SU-DHL-6 (cell line): ENCODE measurements at regions not wholly inside any gene's neighbourhood (a gene's known extent, or its start where the extent isn't known, plus 50 kb on each side); places are given as distances from the start of the nearest gene placed in this dataset.

Experiments used
- H2AFZ ChIP-seq: fragments of 200-600 bp; sonication (generic); 2 replicates; pipeline ENCODE4 v1.6.1; 2014; ENCODE audit warnings: low read depth, mild to moderate bottlenecking, moderate library complexity, mixed read lengths, antibody characterized with exemption, low read length; ENCODE audit not compliant: severe bottlenecking
- H3F3A ChIP-seq: fragments of 200-600 bp; shearing (Covaris generic); 2 replicates; pipeline ENCODE4 v1.6.0; 2016; ENCODE audit warnings: antibody characterized with exemption, mild to moderate bottlenecking; ENCODE audit not compliant: insufficient read depth
- H3K27ac ChIP-seq: fragments of 200-600 bp; sonication (generic); 2 replicates; pipeline ENCODE4 v1.5.1; 2016; ENCODE audit warnings: low read depth, mild to moderate bottlenecking, low read length, moderate library complexity, mixed read lengths
- H3K27me3 ChIP-seq: fragments of 200-600 bp; sonication (generic), shearing (Covaris generic); 2 replicates; pipeline ENCODE4 v1.6.0; 2014; ENCODE audit warnings: mild to moderate bottlenecking, low read length
- H3K36me3 ChIP-seq: fragments of 200-600 bp; sonication (generic); 2 replicates; pipeline ENCODE4 v1.6.1; 2014; ENCODE audit warnings: mild to moderate bottlenecking, low read length, mixed read lengths
- H3K4me2 ChIP-seq: fragments of 300-600, 200-600 bp; shearing (Covaris generic), sonication (generic); 2 replicates; pipeline ENCODE4 v1.6.0; 2014; ENCODE audit warnings: low read length, low read depth, mild to moderate bottlenecking; ENCODE audit not compliant: poor library complexity, severe bottlenecking
- H3K4me3 ChIP-seq: fragments of 200-600 bp; sonication (generic); 2 replicates; pipeline ENCODE4 v1.5.1; 2014; ENCODE audit warnings: antibody characterized with exemption, low read length, mild to moderate bottlenecking, mixed read lengths; ENCODE audit not compliant: insufficient read depth, poor library complexity, severe bottlenecking
- H3K79me2 ChIP-seq: fragments of 200-600 bp; sonication (generic); 2 replicates; pipeline ENCODE4 v1.6.1; 2014; ENCODE audit warnings: mild to moderate bottlenecking, low read length, moderate library complexity; ENCODE audit not compliant: insufficient read depth
- H3K9ac ChIP-seq: fragments of 200-600 bp; sonication (generic); 2 replicates; pipeline ENCODE4 v1.7.0; 2014; ENCODE audit warnings: mild to moderate bottlenecking, low read length
- H3K9me2 ChIP-seq: fragments of 200-600 bp; sonication (generic); replicated peaks from 2 replicates; pipeline ENCODE4 v1.6.1; 2014; ENCODE audit warnings: low read length; ENCODE audit not compliant: insufficient read depth
- H3K9me3 ChIP-seq: fragments of 200-600 bp; sonication (generic); 2 replicates; pipeline ENCODE4 v1.6.1; 2014; ENCODE audit warnings: low read length, mixed read lengths; ENCODE audit not compliant: insufficient read depth
- H4K20me1 ChIP-seq: fragments of 200-600 bp; sonication (generic); 2 replicates; pipeline ENCODE4 v1.6.1; 2014; ENCODE audit warnings: low read depth, mild to moderate bottlenecking, antibody characterized with exemption, low read length, moderate library complexity, mixed read lengths
- EZH2phosphoT487 ChIP-seq: fragments of 200-600 bp; sonication (generic), shearing (Covaris generic); conservative IDR thresholded peaks from 2 replicates; pipeline ENCODE4 v1.6.1; 2018; ENCODE audit warnings: mild to moderate bottlenecking, antibody characterized with exemption, low read length, moderate library complexity, mixed read lengths
- TF ChIP-seq, protein P1 (sequence below): fragments of 200-600 bp; sonication (generic); IDR thresholded peaks from one replicate; pipeline ENCODE4 v1.5.1; 2017; ENCODE audit warnings: antibody characterized with exemption, mild to moderate bottlenecking, low read length, moderate library complexity; ENCODE audit not compliant: insufficient read depth, poor library complexity, severe bottlenecking

DNA sequence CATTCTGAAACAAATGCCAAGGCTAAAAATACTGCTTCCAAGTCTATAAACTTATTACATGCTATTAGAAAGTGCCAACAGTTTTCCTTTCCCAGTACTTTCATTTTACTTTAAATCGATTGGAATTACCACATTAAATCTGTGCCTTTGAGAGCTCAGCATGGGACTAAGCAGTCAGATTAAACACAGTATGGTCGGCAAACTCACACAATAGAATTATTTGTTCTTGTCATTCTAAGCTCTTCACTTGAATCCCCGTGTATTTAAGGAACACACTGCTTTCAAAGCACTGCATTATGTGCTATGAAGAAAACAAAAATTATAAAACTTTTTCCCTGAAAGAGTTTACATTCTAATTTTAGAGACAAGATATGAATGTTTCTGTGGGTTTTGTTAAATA is 444.4 kb upstream of the SLC39A10 start:
- Histone ChIP-seq H4K20me1 (no peaks in the 10 kb centered on the region), H3K9me3 (no peaks in the 10 kb centered on the region), H3K27me3 (no peaks in the 10 kb centered on the region), H3K36me3 (no peaks in the 10 kb centered on the region), H3K79me2 (no peaks in the 10 kb centered on the region), H3K4me2 (no peak overlapping the region), H3K4me3 (no peak overlapping the region), H3F3A (no peaks in the 10 kb centered on the region), H3K27ac (no peak overlapping the region), H3K9me2 (no peaks in the 10 kb centered on the region), H2AFZ (no peak overlapping the region), H3K9ac (no peak overlapping the region)
- TF ChIP-seq, protein P1, sequence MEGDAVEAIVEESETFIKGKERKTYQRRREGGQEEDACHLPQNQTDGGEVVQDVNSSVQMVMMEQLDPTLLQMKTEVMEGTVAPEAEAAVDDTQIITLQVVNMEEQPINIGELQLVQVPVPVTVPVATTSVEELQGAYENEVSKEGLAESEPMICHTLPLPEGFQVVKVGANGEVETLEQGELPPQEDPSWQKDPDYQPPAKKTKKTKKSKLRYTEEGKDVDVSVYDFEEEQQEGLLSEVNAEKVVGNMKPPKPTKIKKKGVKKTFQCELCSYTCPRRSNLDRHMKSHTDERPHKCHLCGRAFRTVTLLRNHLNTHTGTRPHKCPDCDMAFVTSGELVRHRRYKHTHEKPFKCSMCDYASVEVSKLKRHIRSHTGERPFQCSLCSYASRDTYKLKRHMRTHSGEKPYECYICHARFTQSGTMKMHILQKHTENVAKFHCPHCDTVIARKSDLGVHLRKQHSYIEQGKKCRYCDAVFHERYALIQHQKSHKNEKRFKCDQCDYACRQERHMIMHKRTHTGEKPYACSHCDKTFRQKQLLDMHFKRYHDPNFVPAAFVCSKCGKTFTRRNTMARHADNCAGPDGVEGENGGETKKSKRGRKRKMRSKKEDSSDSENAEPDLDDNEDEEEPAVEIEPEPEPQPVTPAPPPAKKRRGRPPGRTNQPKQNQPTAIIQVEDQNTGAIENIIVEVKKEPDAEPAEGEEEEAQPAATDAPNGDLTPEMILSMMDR = no peak
- TF ChIP-seq EZH2phosphoT487 = no peak

DNA sequence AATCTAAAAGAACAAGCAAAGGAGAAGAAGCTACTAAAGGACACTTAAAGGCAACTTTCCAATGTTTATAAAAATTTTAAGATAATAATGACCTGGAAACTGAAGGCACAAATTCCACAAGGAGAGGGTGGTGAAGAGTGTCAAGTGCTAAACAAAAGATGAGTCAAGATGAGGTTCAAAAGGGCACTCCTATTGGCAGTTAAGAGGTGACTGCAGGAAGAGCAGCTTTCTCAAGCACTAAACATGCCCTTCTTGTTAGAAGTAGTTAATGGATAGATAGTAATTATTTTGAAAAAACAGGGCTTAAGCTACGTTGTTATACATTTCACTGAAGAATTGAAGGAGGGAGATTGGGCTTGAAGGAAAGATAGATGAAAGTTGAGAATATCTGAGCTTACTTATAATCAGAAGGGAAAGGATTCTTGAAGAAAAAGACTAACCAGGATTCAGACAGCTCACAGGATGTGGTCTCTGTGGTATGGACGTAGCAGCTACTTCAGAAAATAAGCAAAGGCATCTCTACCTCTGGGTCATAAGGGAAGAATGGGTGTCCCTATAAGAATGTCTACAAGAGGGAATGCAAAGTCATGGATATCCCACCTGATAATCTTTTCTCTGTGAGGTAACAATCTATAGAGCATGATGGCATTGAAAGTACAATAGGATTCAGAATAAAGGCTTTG is 454.7 kb upstream of the SLC39A10 start:
- Histone ChIP-seq H3K36me3 (no peaks in the 10 kb centered on the region), H2AFZ (no peak overlapping the region), H3K9me3 (no peaks in the 10 kb centered on the region), H3K79me2 (no peaks in the 10 kb centered on the region), H3K9me2 (no peaks in the 10 kb centered on the region), H3K4me2 (no peak overlapping the region), H3K4me3 (no peak overlapping the region), H3K9ac (no peak overlapping the region), H3K27ac (no peak overlapping the region), H3K27me3 (no peaks in the 10 kb centered on the region), H3F3A (no peaks in the 10 kb centered on the region), H4K20me1 (no peaks in the 10 kb centered on the region)
- TF ChIP-seq EZH2phosphoT487 = no peak
- TF ChIP-seq, protein P1 = no peak

DNA sequence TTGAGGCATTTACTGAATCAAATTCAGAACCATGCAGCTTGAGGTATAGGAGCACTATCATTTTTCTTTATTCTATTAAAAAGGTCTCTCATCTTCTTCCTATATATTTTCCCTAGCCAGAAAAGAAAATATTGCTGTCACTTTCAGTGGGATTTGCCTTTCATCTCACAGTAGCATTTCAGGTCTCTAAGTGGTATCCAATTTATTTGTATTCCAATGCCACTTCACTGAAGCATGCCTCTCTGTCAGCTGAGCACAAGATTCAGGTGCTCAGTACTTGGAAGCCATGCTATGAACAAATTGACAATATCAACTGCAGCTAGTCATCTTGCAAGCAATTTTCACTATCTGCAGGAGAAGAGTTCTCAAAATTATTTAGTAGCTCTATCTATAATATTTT is 457.2 kb upstream of the SLC39A10 start:
- H3K9ac ChIP-seq = no peak overlapping the region
- no peak overlapping the region for H2AFZ ChIP-seq
- no peaks in the 10 kb centered on the region for H3K79me2 ChIP-seq
- H3K36me3 ChIP-seq = no peaks in the 10 kb centered on the region
- H3F3A ChIP-seq = no peaks in the 10 kb centered on the region
- no peaks in the 10 kb centered on the region for H3K9me2 ChIP-seq
- no peak overlapping the region for H3K4me2 ChIP-seq
- H3K9me3 ChIP-seq = no peaks in the 10 kb centered on the region
- H3K27me3 ChIP-seq = no peaks in the 10 kb centered on the region
- TF ChIP-seq EZH2phosphoT487 = no peak
- TF ChIP-seq, protein P1 = no peak
- no peaks in the 10 kb centered on the region for H4K20me1 ChIP-seq
- no peak overlapping the region for H3K27ac ChIP-seq
- H3K4me3 ChIP-seq = no peak overlapping the region
